Smooth muscle cell of the brain vasculature (primary cell): ENCODE measurements at regions not wholly inside any gene's neighbourhood (a gene's known extent, or its start where the extent isn't known, plus 50 kb on each side); places are given as distances from the start of the nearest gene placed in this dataset.

Experiments
- DNase-seq: peaks from one replicate; pipeline ENCODE4 v3.0.0-alpha.2; 2012; ENCODE audit warnings: low read depth, low spot score

- DNase-seq, result no peak
These were observed 351.9 kb downstream of the CXCL12 start for GRCh38 chr10:44033008-44033407.

DNA sequence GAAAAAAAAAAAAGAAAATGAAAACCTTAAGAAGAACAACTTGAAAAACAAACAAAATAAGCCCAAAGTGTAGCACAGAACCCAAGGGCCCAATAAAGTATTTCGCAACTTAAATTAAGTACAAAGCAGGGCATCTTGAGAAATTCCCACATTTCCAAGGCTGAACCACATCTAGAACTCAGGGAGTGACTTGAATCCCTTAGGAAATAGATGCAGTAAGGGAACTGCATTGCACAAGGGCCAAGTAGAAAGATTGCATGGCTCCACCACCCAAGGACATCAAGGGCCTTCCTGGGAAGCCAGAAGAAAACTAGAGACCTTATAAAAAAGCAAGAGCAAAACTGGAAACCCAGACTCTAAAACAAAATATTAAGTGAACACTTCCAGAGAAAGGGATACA, 352.7 kb downstream of the CXCL12 start:
- no peak for DNase-seq

DNA sequence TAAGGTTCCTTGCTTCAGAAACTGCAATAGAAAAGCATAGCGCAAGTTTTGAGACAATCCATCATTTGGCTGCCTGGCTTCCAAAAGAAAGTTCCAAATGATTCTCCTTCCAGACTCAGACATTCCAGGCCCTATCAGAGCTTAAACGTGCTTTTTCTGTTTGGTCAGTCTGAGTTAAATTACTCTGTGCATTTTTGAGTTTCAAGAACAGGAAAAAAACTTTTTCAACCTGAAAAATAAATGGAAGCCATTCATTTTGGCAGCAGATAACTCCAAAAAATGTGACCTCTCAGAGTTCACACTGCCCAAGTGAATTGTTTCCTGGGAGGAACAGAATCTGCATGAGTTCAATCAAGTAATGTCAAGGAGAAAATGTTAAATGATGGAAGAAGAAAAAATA, 354.2 kb downstream of the CXCL12 start:
- no peak for DNase-seq

DNA sequence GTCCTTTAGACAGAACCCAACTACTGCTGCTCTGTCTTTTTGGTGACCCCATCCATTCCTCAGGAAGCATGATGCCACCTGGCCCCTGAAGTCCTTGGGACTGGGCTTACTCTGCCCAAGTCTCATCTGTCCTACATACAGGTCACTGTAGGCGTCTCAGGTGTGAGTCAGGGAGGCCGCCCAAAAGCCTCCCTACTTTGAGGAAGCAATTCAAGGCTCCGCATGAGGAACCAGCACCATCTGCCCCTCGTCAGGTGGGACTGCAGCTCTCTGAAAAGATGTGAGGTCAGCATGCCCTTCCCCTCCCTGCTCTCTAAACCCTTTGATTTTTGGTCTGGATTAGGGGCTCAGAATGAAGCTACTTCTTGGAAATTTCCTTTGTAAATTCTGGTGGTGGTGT, 354.8 kb downstream of the CXCL12 start:
- no peak for DNase-seq

- no peak for DNase-seq
These were observed 356.3 kb downstream of the CXCL12 start for GRCh38 chr10:44028384-44029137.

DNA sequence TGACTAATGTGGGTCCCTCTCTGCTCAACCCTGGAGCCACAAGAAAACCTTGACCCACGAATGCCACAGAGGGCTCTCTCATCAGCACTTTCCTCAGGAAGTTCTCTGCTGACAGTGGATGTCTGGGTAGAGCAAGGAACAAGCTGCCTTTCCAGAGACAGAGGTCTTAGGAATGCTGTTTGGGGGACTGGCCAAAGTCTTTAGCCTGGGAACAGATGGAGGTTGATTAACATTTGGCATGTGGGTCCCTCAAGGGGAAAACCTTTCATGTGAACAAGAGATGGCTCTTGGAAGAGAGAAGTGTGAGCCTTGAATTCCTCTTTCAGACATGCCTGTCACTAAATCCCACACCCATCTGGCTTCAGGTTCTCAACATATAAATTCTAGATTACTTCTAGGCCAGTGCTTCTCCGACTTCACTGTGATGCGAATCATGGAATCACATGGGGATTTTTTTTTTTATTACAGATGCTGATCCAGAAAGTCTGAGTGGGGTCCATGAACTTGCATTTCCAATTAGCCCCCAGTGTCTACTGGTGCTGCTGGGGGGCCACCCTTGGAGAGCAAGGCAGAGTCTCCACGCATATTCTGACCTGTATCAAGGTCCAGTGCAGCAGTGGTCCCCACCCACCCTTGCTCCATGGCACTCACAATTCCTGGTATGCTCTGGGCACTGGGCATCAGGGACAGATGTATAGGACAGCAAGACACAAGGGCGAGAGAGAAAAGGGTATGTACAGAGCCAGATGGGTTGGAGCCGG, 360.4 kb downstream of the CXCL12 start:
- DNase-seq, result no peak

- DNase-seq, result no peak
These were observed 361.4 kb downstream of the CXCL12 start for GRCh38 chr10:44023517-44023916.

GRCh38 chr10:44022203-44022602, 362.7 kb downstream of the CXCL12 start:
- no peak for DNase-seq

GRCh38 chr10:44020322-44021111, 364.4 kb downstream of the CXCL12 start:
- no peak for DNase-seq

DNA sequence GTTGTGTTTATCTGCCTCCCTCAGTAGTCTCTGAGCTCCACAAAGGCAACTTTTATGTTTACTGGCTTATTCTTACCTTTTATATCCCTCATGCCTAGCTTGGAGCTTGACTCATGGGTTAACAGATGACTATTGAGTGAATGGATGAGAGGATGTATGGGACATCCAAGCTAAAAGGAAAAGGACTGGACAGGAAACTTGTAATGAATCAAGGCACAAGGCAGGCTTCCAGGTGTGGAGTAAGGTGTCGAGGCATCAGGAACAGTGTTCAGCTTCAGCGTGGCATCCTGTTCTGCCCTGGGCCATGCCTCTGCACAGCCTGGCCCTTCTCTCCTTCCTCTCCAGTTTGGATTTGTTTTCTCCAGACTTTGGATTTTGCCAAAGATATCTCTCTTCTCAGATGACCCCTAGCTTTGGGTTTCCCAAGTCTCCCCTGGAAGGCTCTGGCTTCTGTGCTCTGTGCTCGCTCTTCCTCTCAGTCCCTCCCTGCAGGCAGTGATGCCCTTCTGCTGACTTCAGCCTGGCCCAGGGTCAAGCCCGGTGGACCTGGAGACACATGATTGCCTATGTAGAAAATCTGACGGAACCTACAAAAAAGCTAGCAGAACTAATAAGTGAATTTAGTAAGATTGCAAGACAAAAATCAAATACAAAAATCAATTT, 367.3 kb downstream of the CXCL12 start:
- DNase-seq, result no peak

- DNase-seq, result no peak
These were observed 368.1 kb downstream of the CXCL12 start for GRCh38 chr10:44016589-44017482.

GRCh38 chr10:44015702-44016500, 367.2 kb upstream of the ZNF32 start:
- no peak for DNase-seq

DNA sequence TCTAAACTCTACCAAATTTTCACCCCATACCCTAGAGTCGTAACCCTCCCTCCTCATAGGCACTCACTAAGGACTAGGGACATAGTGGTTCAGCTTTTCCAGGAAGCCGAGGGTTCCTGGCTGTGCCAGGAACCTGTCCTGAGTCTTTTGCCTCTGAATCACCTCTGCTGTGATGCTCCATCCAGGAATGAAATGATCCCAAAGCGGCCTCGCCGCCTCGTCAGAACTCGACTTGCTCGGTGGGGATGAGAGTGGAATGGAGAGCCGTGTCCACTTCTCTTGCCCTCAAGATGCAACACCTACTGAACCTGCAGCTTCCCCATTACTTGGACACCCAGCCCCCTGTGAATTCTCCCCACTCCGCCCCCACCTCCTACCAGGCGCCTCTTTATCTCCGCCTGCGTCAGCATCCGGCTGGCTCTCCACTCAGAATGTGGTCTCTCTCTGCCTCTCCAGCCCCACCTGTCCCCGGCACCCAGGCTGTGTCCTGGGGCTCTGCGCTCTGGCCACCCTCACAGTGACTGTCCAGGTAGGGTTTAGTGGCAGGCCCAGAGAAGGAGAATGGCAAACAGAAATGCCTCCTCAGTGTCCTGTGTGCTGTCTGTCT, 366.1 kb upstream of the ZNF32 start:
- DNase-seq, result no peak

DNA sequence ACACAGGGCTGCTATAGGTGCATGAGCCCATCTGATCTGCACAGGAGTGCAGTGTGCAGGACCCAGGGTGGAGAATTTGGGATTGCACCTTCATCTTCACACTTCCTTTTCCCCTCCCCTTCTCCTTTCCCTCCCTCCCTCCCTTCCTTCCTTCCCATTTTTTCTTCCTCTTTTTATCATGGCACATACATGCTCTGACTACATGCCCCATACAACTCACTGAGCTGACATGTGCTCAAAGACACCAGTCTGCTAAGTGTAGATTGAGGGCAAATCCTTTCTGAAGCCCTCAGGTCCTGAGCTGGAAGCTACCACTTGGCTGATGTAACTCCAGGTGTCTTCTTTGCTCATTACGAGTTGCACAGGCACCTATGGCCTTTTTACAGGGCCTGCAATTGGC, 365.3 kb upstream of the ZNF32 start:
- DNase-seq, result no peak

DNA sequence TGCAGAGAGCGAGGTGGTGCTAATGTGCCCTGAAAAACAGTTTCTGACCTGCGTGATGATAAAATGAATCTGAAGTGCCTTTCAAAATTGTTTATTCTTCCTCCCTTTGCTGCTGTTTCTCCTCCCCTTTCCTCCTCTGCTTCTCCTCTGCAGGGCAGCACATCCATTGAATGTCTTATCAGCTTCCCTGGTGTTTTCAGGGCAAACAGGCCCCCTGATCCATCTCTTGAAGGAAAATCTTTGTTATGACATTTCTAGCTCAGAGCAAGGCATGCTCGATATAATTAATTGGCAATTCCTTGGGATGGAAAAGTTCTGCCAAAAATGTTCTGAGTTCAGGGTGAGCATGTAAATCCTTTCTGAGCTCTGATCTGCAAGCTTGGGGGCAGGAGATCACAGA, 364.2 kb upstream of the ZNF32 start:
- DNase-seq, result no peak

GRCh38 chr10:44011603-44011981, 362.9 kb upstream of the ZNF32 start:
- no peak for DNase-seq

DNA sequence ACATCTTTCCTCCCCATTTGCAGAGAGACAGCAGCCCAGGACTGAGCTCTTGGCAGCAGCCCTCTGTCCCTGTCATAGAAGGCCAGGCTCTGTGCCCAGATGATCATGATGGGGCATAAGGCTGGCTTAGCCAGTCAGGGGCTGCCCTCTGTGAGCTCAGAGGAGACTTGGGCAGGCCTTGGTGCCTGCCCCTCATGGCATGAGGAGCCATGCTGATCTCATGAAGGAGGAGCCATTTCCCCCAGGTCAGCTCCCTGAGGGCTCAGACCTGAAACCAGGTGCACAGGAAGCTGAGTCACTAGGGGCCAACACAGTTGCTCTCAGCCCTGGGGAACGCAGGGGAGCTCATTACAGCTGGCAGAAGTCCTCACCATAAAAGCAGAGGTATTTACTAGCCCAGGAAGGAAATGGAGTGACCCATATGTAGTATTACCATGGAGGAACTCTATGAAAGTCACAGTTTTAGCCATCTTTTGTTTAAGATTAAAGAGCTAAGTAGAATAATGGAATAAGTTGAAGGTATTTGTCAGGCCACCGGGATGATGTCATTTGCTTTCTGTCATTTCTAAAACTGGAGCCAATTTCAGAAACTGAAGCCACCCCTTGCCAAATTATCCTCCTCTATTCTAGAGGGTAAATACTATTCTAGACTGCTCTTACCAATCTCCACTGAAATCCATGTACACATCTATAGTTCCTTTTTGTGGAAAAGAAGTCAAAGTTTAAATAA, 362.4 kb upstream of the ZNF32 start:
- no peak for DNase-seq

- no peak for DNase-seq
These were observed 361.4 kb upstream of the ZNF32 start for GRCh38 chr10:44009891-44010632.
